ENCODE measurements at regions not wholly inside any gene's neighbourhood (a gene's known extent, or its start where the extent isn't known, plus 50 kb on each side); places are given as distances from the start of the nearest gene placed in this dataset.

DNA sequence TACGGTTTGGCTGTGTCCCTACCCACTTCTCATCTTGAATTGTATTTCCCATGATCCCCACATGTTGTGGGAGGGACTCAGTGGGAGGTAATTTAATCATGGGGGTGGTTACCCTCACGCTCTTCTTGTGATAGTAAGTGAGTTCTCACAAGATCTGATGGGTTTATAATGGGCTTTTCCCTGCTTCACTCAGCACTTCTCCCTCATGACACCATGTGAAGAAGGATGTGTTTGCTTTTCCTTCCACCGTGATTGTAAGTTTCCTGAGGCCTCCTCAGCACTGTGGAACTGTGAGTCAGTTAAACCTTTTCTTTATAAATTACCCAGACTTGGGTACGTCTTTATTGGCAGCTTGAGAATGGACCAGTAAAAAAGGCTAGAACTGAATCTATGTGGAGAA is 750.0 kb upstream of the ID2 start:
- WGBS (ENCODE audit: insufficient coverage): no CpG with 5 or more reads among the region's 4 CpGs
- no peak overlapping the region for H3K27ac ChIP-seq (ENCODE audit: low read length)
- H3K4me3 ChIP-seq (ENCODE audit: low read length): no peak overlapping the region
- no peak for DNase-seq
- no peaks in the 10 kb centered on the region for H3K27me3 ChIP-seq (ENCODE audit: control insufficient read depth, insufficient read depth, low read length)
- no peaks in the 10 kb centered on the region for H3K4me1 ChIP-seq (ENCODE audit: control insufficient read depth, insufficient read depth, low read length)
- no peaks in the 10 kb centered on the region for H3K9me3 ChIP-seq (replicated peaks; ENCODE audit: control insufficient read depth, low read depth, low read length)
- no peaks in the 10 kb centered on the region for H3K36me3 ChIP-seq (ENCODE audit: control insufficient read depth, insufficient read depth, low read length)

DNA sequence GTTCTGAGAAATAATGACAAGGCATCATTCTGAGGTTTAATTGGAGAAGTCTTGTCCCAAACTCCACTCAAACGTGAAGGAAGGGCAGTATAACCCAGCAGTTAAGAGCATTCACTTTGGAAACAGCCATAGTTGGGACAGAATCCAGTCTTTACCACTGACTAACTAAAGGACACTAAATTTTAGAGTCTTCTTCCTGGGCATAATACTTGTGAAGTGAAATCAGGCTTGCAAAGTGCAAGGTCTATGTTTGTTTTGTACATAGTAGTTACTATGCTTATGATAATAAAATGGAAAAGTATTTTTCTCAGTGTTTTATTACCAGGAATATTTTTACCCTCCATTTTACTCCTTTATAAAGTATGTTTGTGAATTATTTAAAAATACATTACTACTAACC is 748.2 kb upstream of the ID2 start:
- no peaks in the 10 kb centered on the region for H3K9me3 ChIP-seq (replicated peaks; ENCODE audit: control insufficient read depth, low read depth, low read length)
- WGBS (ENCODE audit: insufficient coverage): no CpG with 5 or more reads among the region's 1 CpG
- no peaks in the 10 kb centered on the region for H3K36me3 ChIP-seq (ENCODE audit: control insufficient read depth, insufficient read depth, low read length)
- no peaks in the 10 kb centered on the region for H3K4me1 ChIP-seq (ENCODE audit: control insufficient read depth, insufficient read depth, low read length)
- no peak overlapping the region for H3K27ac ChIP-seq (ENCODE audit: low read length)
- DNase-seq: no peak
- no peaks in the 10 kb centered on the region for H3K27me3 ChIP-seq (ENCODE audit: control insufficient read depth, insufficient read depth, low read length)
- no peak overlapping the region for H3K4me3 ChIP-seq (ENCODE audit: low read length)

DNA sequence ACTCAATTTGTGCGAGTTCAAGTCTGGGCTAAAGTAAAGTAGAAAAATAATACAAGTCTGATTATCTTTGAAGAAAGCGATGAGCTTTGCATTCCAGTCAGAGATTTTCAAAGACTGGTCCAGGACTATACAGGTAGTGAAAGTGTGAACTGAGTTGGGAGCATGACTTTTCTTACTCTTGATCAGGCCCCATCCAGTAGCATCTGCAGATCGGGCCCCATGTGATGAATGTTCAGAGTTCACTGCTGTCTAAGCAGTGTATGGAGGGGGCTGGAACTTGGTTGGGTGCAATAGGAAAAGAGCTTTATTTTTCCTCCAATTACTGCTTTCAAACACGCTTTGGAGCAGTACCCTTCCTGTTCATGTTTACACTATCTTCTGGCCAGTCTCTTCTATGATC is 747.4 kb upstream of the ID2 start:
- no peaks in the 10 kb centered on the region for H3K9me3 ChIP-seq (replicated peaks; ENCODE audit: control insufficient read depth, low read depth, low read length)
- no peak for DNase-seq
- H3K4me1 ChIP-seq (ENCODE audit: control insufficient read depth, insufficient read depth, low read length): no peaks in the 10 kb centered on the region
- H3K36me3 ChIP-seq (ENCODE audit: control insufficient read depth, insufficient read depth, low read length): no peaks in the 10 kb centered on the region
- no peak overlapping the region for H3K27ac ChIP-seq (ENCODE audit: low read length)
- no peaks in the 10 kb centered on the region for H3K27me3 ChIP-seq (ENCODE audit: control insufficient read depth, insufficient read depth, low read length)
- no peak overlapping the region for H3K4me3 ChIP-seq (ENCODE audit: low read length)
- WGBS (ENCODE audit: insufficient coverage): 100% methylated on average over 1 of the region's 4 CpGs

DNA sequence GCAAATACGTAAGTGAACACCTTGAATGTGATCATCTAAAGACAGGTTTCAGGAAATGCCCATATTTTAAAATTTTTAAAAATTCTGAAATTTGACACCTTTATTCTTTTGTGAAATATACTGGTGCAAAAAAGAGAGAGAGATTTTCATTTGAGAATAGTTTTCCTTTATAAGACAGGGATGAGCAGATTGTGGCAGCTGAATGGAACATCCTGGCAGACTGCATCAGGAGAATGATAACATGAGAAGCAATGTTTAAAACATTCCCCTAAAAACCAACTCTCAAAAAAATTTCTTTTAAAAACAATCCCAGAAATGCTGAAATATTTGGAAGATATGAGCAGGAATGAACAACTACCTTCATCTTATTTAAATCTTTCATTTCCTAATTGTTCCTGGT is 744.8 kb upstream of the ID2 start:
- Histone ChIP-seq H3K27me3 (ENCODE audit: control insufficient read depth, insufficient read depth, low read length) (no peaks in the 10 kb centered on the region), H3K36me3 (ENCODE audit: control insufficient read depth, insufficient read depth, low read length) (no peaks in the 10 kb centered on the region), H3K9me3 (replicated peaks; ENCODE audit: control insufficient read depth, low read depth, low read length) (no peaks in the 10 kb centered on the region), H3K27ac (ENCODE audit: low read length) (no peak overlapping the region), H3K4me1 (ENCODE audit: control insufficient read depth, insufficient read depth, low read length) (no peaks in the 10 kb centered on the region), H3K4me3 (ENCODE audit: low read length) (no peak overlapping the region)
- WGBS (ENCODE audit: insufficient coverage): no CpG with 5 or more reads among the region's 1 CpG
- DNase-seq: no peak

DNA sequence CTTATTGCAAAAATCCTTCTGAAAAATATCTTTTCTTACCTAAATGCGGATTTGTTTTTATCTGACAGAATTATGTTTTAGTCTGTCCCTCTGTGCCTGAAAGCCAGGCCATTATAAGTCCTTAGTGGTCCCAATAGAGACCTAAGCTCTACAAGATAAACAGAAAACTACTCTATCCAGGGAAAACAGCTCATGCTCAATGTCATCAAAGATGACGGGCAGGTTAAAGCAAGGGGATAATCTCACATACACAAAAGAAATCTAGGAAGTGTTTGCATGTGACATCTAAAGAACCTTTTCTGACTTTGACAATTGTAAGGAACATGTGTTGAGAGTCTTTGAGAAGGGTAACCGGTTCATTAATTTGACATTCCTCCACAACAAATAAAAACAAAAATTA is 741.1 kb upstream of the ID2 start:
- no peaks in the 10 kb centered on the region for H3K4me1 ChIP-seq (ENCODE audit: control insufficient read depth, insufficient read depth, low read length)
- no peaks in the 10 kb centered on the region for H3K36me3 ChIP-seq (ENCODE audit: control insufficient read depth, insufficient read depth, low read length)
- WGBS (ENCODE audit: insufficient coverage): no CpG with 5 or more reads among the region's 3 CpGs
- no peaks in the 10 kb centered on the region for H3K9me3 ChIP-seq (replicated peaks; ENCODE audit: control insufficient read depth, low read depth, low read length)
- no peak for DNase-seq
- no peaks in the 10 kb centered on the region for H3K27me3 ChIP-seq (ENCODE audit: control insufficient read depth, insufficient read depth, low read length)
- H3K27ac ChIP-seq (ENCODE audit: low read length): no peak overlapping the region
- H3K4me3 ChIP-seq (ENCODE audit: low read length): no peak overlapping the region

DNA sequence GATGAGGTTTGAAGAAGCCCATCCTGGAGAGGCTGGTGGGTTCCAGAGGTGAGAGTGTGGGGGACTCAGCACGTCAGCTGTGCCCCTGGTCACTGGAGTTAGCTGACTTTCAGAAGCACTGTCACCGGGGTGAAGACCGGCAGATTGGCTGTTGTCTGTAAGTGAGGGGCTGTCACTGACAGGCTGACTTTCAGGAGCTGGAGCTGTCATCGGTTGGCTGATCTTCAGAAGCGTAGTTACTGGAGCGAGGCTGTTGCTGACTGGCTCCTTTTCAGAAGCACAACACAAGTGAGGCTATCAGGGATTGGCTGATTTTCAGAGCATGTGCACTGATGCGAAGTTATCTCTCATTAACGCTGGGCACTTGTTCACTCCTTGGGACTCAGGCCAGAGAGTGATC is 738.4 kb upstream of the ID2 start:
- H3K36me3 ChIP-seq (ENCODE audit: control insufficient read depth, insufficient read depth, low read length): no peaks in the 10 kb centered on the region
- H3K27me3 ChIP-seq (ENCODE audit: control insufficient read depth, insufficient read depth, low read length): no peaks in the 10 kb centered on the region
- WGBS (ENCODE audit: insufficient coverage): 78% methylated on average over 6 of the region's 8 CpGs
- no peak overlapping the region for H3K27ac ChIP-seq (ENCODE audit: low read length)
- H3K9me3 ChIP-seq (replicated peaks; ENCODE audit: control insufficient read depth, low read depth, low read length): no peaks in the 10 kb centered on the region
- no peak for DNase-seq
- H3K4me1 ChIP-seq (ENCODE audit: control insufficient read depth, insufficient read depth, low read length): no peaks in the 10 kb centered on the region
- H3K4me3 ChIP-seq (ENCODE audit: low read length): no peak overlapping the region

DNA sequence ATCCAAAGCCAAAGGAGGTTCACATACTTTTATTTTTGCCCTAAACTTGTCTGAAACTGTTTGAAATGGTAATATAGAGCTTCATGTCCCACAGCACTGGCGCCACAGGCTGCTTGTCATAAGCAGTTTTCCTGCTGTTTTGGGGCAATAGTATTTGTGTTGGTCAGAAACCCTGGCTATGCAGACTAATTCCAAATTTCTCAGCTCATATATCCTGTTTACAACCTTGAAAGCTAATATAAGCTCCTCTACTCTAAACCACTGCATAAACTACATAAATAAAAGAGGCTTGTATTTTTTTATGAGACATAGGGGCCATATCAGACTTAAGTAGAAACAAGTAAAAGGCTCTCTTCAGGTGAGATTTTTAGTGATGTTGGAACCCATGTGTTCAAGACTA is 736.8 kb upstream of the ID2 start:
- WGBS (ENCODE audit: insufficient coverage): no CpG with 5 or more reads among the region's 1 CpG
- Histone ChIP-seq H3K27ac (ENCODE audit: low read length) (no peak overlapping the region), H3K4me3 (ENCODE audit: low read length) (no peak overlapping the region), H3K9me3 (replicated peaks; ENCODE audit: control insufficient read depth, low read depth, low read length) (no peaks in the 10 kb centered on the region), H3K27me3 (ENCODE audit: control insufficient read depth, insufficient read depth, low read length) (no peaks in the 10 kb centered on the region), H3K36me3 (ENCODE audit: control insufficient read depth, insufficient read depth, low read length) (no peaks in the 10 kb centered on the region), H3K4me1 (ENCODE audit: control insufficient read depth, insufficient read depth, low read length) (no peaks in the 10 kb centered on the region)
- DNase-seq: no peak

DNA sequence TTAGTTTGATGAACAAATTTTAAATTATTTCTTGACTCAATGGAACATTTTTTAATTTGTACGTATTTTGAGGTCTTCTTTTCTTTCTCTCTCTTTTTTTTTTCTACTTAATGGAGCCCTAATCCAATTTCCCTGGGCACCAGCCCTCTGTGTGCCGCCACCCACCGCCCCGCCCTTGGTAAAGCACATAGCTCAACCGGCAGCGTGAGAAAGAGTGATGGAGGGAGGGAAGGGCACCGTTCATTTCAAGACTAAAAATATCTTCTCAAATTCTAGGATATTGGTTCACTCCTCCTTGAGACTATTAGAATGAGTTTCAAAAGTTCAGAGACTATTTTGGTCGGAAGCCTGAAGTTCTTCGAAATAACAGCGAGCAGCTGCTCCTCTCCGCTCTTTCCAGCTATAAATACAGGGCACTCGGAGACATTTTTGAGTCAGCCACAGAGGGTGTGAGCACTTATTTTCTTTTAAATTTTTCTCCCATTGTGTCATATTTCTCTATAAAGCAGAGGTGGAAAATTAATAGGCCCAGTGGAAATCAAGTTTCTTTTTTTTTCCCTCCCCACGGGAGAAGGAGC is 731.7 kb upstream of the ID2 start:
- peak; percentile 53 for DNase-seq
- H3K4me3 ChIP-seq (ENCODE audit: low read length): no peak overlapping the region
- WGBS (ENCODE audit: insufficient coverage): 0% methylated on average over 1 of the region's 13 CpGs
- peaks cover 2% of the 10 kb centered on the region for H3K27me3 ChIP-seq (ENCODE audit: control insufficient read depth, insufficient read depth, low read length)
- H3K9me3 ChIP-seq (replicated peaks; ENCODE audit: control insufficient read depth, low read depth, low read length): no peaks in the 10 kb centered on the region
- no peaks in the 10 kb centered on the region for H3K36me3 ChIP-seq (ENCODE audit: control insufficient read depth, insufficient read depth, low read length)
- H3K4me1 ChIP-seq (ENCODE audit: control insufficient read depth, insufficient read depth, low read length): peaks cover 4% of the 10 kb centered on the region
- no peak overlapping the region for H3K27ac ChIP-seq (ENCODE audit: low read length)

DNA sequence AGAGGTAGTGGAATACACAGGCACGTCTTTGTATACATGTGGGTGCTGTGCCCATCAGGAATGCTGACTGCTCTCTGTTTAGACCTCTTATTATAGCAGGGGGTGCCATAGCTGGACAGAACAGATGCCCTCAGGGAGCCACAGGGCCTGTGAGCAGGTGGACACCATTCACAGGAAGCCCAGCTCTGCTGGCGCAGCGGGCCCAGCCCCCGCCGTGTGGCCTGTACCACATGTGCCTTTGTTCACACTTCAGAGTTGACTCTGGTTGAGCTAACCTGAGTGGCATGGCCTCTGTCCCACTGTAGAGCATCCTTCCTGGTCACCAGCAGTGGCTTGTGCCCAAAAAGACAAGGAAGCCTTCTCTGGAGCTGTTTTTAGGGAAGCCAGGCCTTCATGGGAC is 730.9 kb upstream of the ID2 start:
- Histone ChIP-seq H3K4me1 (ENCODE audit: control insufficient read depth, insufficient read depth, low read length) (peaks cover 4% of the 10 kb centered on the region), H3K9me3 (replicated peaks; ENCODE audit: control insufficient read depth, low read depth, low read length) (no peaks in the 10 kb centered on the region), H3K4me3 (ENCODE audit: low read length) (no peak overlapping the region), H3K27me3 (ENCODE audit: control insufficient read depth, insufficient read depth, low read length) (peaks cover 2% of the 10 kb centered on the region), H3K36me3 (ENCODE audit: control insufficient read depth, insufficient read depth, low read length) (no peaks in the 10 kb centered on the region), H3K27ac (ENCODE audit: low read length) (no peak overlapping the region)
- 89% methylated on average over 4 of the region's 5 CpGs for WGBS (ENCODE audit: insufficient coverage)
- no peak for DNase-seq

DNA sequence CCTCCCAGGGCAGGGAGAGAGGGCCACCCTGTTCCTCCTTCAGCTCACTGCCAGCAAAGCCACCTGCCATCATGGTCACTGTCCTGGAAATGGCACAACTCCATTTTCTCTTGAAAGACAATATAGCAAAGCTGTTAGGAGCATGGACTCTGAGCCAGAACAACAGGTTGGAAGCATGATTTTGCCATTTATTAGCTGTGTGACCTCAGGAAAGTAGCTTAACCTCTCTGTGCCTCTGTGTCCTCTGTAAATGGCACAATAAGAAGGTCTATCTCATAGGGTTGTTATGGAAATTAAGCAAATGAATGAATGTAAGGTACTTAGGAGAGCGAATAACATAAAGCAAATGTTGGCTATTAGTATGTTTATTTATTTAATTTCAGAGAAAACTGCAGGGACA is 730.4 kb upstream of the ID2 start:
- H3K27me3 ChIP-seq (ENCODE audit: control insufficient read depth, insufficient read depth, low read length): peaks cover 2% of the 10 kb centered on the region
- WGBS (ENCODE audit: insufficient coverage): no CpG with 5 or more reads among the region's 1 CpG
- H3K9me3 ChIP-seq (replicated peaks; ENCODE audit: control insufficient read depth, low read depth, low read length): no peaks in the 10 kb centered on the region
- H3K4me3 ChIP-seq (ENCODE audit: low read length): no peak overlapping the region
- peaks cover 4% of the 10 kb centered on the region for H3K4me1 ChIP-seq (ENCODE audit: control insufficient read depth, insufficient read depth, low read length)
- H3K27ac ChIP-seq (ENCODE audit: low read length): no peak overlapping the region
- H3K36me3 ChIP-seq (ENCODE audit: control insufficient read depth, insufficient read depth, low read length): no peaks in the 10 kb centered on the region
- no peak for DNase-seq

DNA sequence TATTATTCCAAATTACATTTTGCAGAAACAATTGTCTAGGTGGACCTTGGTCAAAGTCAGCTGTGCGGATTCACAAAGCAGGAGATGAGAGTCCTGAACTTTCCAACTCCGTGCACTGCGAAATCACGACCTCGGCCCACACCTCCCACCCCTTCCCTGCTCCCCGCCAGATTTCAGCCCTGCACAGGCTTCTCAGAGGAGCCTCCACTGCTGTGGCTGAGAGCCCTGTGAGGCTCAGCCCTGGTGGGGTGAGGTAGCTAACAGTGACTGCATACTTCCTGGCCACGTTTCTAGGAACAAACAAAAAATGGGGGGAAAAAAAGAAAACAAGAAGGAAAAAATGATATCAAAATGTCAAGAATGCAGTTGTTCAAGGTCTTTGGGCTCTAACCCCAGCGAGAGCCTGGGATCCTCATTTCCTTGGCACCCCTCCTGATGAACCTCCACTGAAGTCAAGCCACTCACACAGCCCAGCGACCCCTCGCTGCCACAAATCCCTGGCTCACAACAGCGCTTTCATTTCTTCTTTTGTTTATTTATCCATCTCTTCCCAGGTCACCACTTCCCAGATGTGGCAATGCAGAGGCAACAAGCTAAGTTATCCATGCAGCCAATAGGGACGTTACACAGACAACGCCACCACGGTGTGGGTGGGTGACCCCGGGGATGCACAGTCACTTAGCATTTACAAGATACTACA is 729.7 kb upstream of the ID2 start:
- peaks cover 4% of the 10 kb centered on the region for H3K4me1 ChIP-seq (ENCODE audit: control insufficient read depth, insufficient read depth, low read length)
- 65% methylated on average over 10 of the region's 15 CpGs for WGBS (ENCODE audit: insufficient coverage)
- peaks cover 2% of the 10 kb centered on the region for H3K27me3 ChIP-seq (ENCODE audit: control insufficient read depth, insufficient read depth, low read length)
- no peaks in the 10 kb centered on the region for H3K36me3 ChIP-seq (ENCODE audit: control insufficient read depth, insufficient read depth, low read length)
- no peak for DNase-seq
- H3K27ac ChIP-seq (ENCODE audit: low read length): no peak overlapping the region
- H3K4me3 ChIP-seq (ENCODE audit: low read length): no peak overlapping the region
- H3K9me3 ChIP-seq (replicated peaks; ENCODE audit: control insufficient read depth, low read depth, low read length): no peaks in the 10 kb centered on the region

Data from muscle of leg (tissue), 3 donors.